Epithelial cell of esophagus (primary cell): ENCODE measurements at regions not wholly inside any gene's neighbourhood (a gene's known extent, or its start where the extent isn't known, plus 50 kb on each side); places are given as distances from the start of the nearest gene placed in this dataset.

ENCODE experiments used
- DNase-seq: peaks from one replicate; pipeline ENCODE4 v3.0.0; 2010; ENCODE audit warnings: low read depth
- H3K4me3 ChIP-seq: 2 replicates; pipeline ENCODE4 v1.5.1; 2011; ENCODE audit warnings: mild to moderate bottlenecking, low read length, control low read depth
- TF ChIP-seq, protein P1 (sequence below): IDR thresholded peaks from 2 replicates; pipeline ENCODE4 v1.5.1; 2011; ENCODE audit warnings: low read depth, mild to moderate bottlenecking, low read length, control low read depth, inconsistent platforms; ENCODE audit not compliant: insufficient read depth; ENCODE audit errors: missing control alignments

DNA sequence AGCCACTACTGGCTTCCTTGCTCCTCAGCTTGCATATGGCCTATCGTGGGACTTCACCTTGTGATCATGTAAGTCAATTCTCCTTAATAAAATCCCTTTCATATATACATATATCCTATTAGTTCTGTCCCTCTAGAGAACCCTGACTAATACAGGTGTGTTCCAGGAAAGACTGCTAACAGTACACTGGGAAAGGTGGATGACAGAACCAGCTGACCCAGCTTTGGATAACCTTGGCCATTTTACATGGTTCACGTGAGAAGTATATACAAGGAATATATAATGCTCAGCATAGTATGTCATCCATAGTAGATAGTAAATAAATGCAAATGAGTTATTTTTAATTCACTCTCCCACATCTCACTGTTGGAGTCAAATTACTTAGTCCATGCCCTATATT is 1003.5 kb downstream of the SORCS3 start:
- DNase-seq: no peak
- TF ChIP-seq, protein P1, sequence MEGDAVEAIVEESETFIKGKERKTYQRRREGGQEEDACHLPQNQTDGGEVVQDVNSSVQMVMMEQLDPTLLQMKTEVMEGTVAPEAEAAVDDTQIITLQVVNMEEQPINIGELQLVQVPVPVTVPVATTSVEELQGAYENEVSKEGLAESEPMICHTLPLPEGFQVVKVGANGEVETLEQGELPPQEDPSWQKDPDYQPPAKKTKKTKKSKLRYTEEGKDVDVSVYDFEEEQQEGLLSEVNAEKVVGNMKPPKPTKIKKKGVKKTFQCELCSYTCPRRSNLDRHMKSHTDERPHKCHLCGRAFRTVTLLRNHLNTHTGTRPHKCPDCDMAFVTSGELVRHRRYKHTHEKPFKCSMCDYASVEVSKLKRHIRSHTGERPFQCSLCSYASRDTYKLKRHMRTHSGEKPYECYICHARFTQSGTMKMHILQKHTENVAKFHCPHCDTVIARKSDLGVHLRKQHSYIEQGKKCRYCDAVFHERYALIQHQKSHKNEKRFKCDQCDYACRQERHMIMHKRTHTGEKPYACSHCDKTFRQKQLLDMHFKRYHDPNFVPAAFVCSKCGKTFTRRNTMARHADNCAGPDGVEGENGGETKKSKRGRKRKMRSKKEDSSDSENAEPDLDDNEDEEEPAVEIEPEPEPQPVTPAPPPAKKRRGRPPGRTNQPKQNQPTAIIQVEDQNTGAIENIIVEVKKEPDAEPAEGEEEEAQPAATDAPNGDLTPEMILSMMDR: no peak
- H3K4me3 ChIP-seq: no peak overlapping the region

DNA sequence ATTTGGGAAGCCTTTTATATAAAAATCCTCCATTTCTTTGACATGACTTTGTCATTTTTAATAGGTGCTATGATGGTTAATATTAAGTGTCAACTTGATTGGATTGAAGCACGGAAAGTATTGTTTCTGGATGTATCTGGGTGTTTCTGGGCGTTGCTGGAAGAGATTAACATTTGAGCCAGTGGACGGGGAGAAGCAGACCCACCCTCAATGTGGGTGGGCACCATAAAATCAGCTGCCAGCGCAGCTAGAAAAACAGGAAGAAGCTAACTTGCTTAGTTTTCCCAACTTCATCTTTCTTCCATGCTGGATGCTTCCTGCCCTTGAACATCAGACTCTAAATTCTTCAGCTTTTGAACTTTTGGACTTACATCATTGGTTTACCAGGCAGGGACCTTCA is 1003.0 kb downstream of the SORCS3 start:
- TF ChIP-seq, protein P1: no peak
- DNase-seq: no peak
- no peak overlapping the region for H3K4me3 ChIP-seq

DNA sequence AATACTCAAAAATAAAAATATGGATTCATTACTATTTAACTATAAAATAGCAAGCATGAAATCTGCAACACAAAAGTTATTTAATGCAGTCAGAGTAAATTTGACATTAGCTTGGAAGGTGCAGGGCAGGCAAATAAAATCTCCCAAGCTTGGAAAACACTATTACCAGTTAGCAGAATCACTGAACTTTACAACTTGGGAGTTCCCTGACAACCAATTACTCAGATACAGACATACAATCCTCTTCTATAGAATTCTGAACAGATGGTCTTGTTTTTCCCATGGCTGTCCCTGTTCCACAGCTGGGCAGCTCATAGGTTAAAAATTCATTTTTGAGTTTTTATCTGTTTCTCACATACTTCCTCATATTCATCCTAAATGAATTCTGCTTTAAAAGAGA is 1002.6 kb downstream of the SORCS3 start:
- no peak for DNase-seq
- TF ChIP-seq, protein P1: no peak
- H3K4me3 ChIP-seq: no peak overlapping the region

DNA sequence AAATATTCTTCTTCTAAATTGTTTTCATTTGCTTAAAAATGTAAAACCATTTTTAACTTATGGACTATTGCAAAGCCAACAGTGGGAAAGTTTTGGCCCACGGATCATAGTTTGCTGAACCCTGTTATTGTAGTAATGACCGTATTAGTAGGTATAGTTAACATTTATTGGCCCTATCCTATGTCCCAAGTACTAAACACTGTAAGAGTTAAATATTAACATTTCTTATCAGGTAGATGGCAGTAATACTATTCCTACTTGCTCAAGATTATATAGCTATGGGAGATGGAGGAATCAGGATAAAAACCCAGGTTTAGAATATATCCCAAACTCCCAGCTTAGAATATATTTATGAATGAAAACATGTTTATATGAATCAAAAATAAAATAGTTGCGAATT is 993.2 kb downstream of the SORCS3 start:
- no peak overlapping the region for H3K4me3 ChIP-seq
- DNase-seq: no peak
- TF ChIP-seq, protein P1: no peak

DNA sequence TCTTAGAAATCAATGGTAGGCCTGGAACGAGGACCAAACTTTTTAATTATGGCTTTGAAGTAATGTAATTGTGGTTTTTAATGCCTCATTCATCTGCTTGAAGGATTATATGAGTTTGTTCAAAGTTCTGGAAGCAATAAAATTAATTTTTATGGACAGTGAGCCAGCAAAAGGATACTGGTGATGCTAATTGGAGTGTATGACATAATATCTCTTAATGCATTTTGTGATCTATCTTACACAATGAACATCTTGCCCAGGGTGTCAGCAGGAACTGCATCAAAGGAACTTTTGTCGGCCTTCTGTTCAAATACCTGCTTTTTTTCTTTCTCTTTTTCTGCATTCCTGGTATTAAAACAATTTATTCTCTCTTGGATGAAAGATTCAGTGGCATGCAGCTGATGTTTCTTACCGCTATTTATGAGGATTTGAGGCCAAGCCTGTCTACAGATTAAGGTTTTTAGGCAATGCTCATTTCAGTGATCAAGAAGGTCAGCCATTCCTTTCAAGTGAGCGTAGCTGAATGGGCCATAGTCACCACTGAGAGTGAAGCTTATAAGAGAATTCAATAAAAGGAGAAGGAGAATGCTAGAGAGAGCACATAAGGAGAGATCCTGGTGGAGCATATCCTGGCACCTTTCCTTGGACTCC is 974.8 kb downstream of the SORCS3 start:
- TF ChIP-seq, protein P1: no peak
- no peak overlapping the region for H3K4me3 ChIP-seq
- no peak for DNase-seq

DNA sequence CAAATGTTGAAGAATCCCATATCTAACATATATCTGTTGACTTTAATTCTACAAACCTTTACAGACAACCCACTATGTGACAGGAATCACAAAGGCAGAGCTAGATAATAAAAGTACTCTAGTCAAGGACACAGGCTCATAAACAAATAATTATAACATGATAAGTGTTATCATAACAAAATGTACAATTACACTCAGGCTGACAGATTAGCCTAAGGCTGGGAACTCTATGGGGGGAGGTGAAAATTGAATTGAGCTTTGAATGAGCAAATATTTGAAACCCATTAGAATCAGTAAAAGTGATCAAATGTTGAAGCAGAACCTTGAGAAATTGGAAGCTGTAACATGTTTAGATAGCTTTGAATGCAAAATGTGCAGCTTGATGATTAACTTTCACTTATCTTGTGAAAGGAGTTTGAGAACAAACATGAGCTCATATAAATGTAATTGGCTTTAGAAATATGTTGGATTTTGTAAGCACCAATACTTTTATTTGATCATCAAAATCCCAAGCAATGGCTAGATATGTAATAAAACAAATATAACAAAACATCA is 970.2 kb downstream of the SORCS3 start:
- DNase-seq: no peak
- no peak overlapping the region for H3K4me3 ChIP-seq
- TF ChIP-seq, protein P1: no peak

DNA sequence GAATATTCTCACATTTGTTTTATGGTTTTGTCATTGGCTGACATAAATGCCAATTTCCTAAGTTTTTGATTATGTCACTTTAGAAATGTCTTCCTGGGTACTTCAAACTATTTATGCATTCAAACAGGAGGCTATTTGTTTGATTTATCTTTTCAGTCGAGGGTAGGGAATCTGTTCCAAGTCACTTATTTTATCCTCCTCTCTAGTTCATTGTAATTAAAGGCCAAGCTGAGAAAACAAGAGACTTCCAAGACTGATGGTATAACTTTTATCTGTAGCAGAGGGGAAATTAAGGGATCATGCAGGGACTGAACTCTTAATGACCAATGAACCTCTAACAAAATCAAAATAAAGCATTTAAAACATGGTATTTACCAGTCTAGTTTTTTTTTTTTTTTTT is 968.4 kb downstream of the SORCS3 start:
- TF ChIP-seq, protein P1: no peak
- no peak for DNase-seq

More for the DNA sequence above, 968.4 kb downstream of the SORCS3 start:
- H3K4me3 ChIP-seq: no peak overlapping the region
